Mesothelial cell of epicardium (in vitro differentiated cells): ENCODE measurements at regions not wholly inside any gene's neighbourhood (a gene's known extent, or its start where the extent isn't known, plus 50 kb on each side); places are given as distances from the start of the nearest gene placed in this dataset.

Experiments used
- DNase-seq, 2 experiments: peaks; one replicate each; pipeline ENCODE4 v3.0.0; 2021; ENCODE audit warnings: low spot score in 2 of 2; ENCODE audit not compliant: unreplicated experiment in 2 of 2
- H3K27ac Mint-ChIP-seq: 2 replicates; pipeline ENCODE4 v1.8.0; 2021; ENCODE audit warnings: mixed read lengths
- H3K27me3 Mint-ChIP-seq: 2 replicates; pipeline ENCODE4 v1.8.0; 2021; ENCODE audit warnings: low read depth, mixed read lengths
- H3K36me3 Mint-ChIP-seq: 2 replicates; pipeline ENCODE4 v1.8.0; 2021; ENCODE audit warnings: mixed read lengths
- H3K4me1 Mint-ChIP-seq: 2 replicates; pipeline ENCODE4 v1.8.0; 2021; ENCODE audit warnings: mixed read lengths
- H3K4me3 Mint-ChIP-seq: 2 replicates; pipeline ENCODE4 v1.8.0; 2021; ENCODE audit warnings: mild to moderate bottlenecking, moderate library complexity, mixed read lengths
- H3K9me3 Mint-ChIP-seq: 2 replicates; pipeline ENCODE4 v1.8.0; 2021; ENCODE audit warnings: mixed read lengths
- CTCF ChIP-seq: fragments of 200-600 bp; sonication (generic); IDR thresholded peaks from one replicate; pipeline ENCODE4 v1.5.0; 2021; ENCODE audit warnings: antibody characterized with exemption; ENCODE audit not compliant: unreplicated experiment

GRCh38 chr5:104947076-104947475, 1384.5 kb upstream of the NUDT12 start:
- H3K36me3 Mint-ChIP-seq, result peaks cover 5% of the 10 kb centered on the region
- no peaks in the 10 kb centered on the region for H3K27me3 Mint-ChIP-seq
- H3K4me3 Mint-ChIP-seq, result no peak overlapping the region
- TF ChIP-seq CTCF, result no peak
- peaks cover 12% of the 10 kb centered on the region for H3K4me1 Mint-ChIP-seq
- DNase-seq, result no peak
- H3K27ac Mint-ChIP-seq, result no peak overlapping the region
- peaks cover 20% of the 10 kb centered on the region for H3K9me3 Mint-ChIP-seq

- Mint-ChIP-seq H3K36me3 (peaks cover 5% of the 10 kb centered on the region), H3K9me3 (peaks cover 11% of the 10 kb centered on the region), H3K4me1 (peaks cover 14% of the 10 kb centered on the region), H3K4me3 (no peak overlapping the region), H3K27ac (peak overlapping the region; percentile 72), H3K27me3 (no peaks in the 10 kb centered on the region)
- DNase-seq, result no peak
- no peak for TF ChIP-seq CTCF
These were observed 1380.1 kb upstream of the NUDT12 start for GRCh38 chr5:104942735-104943134.

- Mint-ChIP-seq H3K9me3 (peaks cover 6% of the 10 kb centered on the region), H3K27ac (no peak overlapping the region), H3K4me3 (no peak overlapping the region), H3K27me3 (no peaks in the 10 kb centered on the region), H3K36me3 (peaks cover 2% of the 10 kb centered on the region), H3K4me1 (peaks cover 14% of the 10 kb centered on the region)
- no peak for DNase-seq
- no peak for TF ChIP-seq CTCF
These were observed 1378.5 kb upstream of the NUDT12 start for GRCh38 chr5:104941030-104941645.

GRCh38 chr5:104937598-104937997, 1375.0 kb upstream of the NUDT12 start:
- H3K4me1 Mint-ChIP-seq, result peaks cover 9% of the 10 kb centered on the region
- H3K27ac Mint-ChIP-seq, result no peak overlapping the region
- no peaks in the 10 kb centered on the region for H3K9me3 Mint-ChIP-seq
- TF ChIP-seq CTCF, result no peak
- DNase-seq, result no peak
- no peaks in the 10 kb centered on the region for H3K36me3 Mint-ChIP-seq
- no peak overlapping the region for H3K4me3 Mint-ChIP-seq
- H3K27me3 Mint-ChIP-seq, result no peaks in the 10 kb centered on the region

- Mint-ChIP-seq H3K27ac (no peak overlapping the region), H3K36me3 (peaks cover under 1% of the 10 kb centered on the region)
These were observed 1369.8 kb upstream of the NUDT12 start for GRCh38 chr5:104932431-104932830.

More at GRCh38 chr5:104932431-104932830, 1369.8 kb upstream of the NUDT12 start:
- peaks cover 1% of the 10 kb centered on the region for H3K9me3 Mint-ChIP-seq
- no peak for DNase-seq
- no peak overlapping the region for H3K4me3 Mint-ChIP-seq
- H3K27me3 Mint-ChIP-seq, result no peaks in the 10 kb centered on the region
- no peak for TF ChIP-seq CTCF
- no peaks in the 10 kb centered on the region for H3K4me1 Mint-ChIP-seq
